ENCODE measurements at regions not wholly inside any gene's neighbourhood (a gene's known extent, or its start where the extent isn't known, plus 50 kb on each side); places are given as distances from the start of the nearest gene placed in this dataset.

DNA sequence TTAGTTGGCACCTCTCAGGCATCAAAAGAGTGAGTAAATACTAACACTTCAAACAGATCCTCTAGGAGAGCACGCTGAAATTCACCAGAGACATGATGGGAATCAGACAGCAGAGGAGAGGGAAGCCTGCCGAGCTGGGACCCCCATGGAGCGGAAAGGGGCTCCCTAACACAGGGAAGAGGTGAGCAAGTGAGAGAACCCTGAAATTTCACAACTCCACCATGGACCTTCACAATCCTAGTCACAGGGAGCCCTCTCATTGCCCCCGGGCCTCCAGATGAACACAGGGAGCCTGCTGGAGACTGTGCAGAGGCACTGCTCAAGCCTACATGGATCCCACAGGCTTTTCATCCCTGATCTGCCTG, 59.2 kb upstream of the ANTXRL start:
- Histone ChIP-seq H3K9ac (ENCODE audit: insufficient read depth in 1 of 2, low read depth in 2 of 2, low read length in 2 of 2) (no peak overlapping the region; a peak in 1 of 4 replicates), H3K27me3 (ENCODE audit: control insufficient read depth in 2 of 2, insufficient read depth in 2 of 2, low read length in 2 of 2) (peaks cover 0 to 12% of the 10 kb centered on the region in 2 experiments; a peak in 1 of 5 replicates), H3K4me3 (no peak overlapping the region), H3K79me2 (ENCODE audit: control insufficient read depth, insufficient read depth, low read length) (no peaks in the 10 kb centered on the region), H3K4me2 (ENCODE audit: insufficient read depth, low read length) (no peak overlapping the region), H4K20me1 (replicated peaks; ENCODE audit: control insufficient read depth, insufficient read depth, low read length) (no peaks in the 10 kb centered on the region), H3K36me3 (ENCODE audit: control insufficient read depth, insufficient read depth, low read length) (no peaks in the 10 kb centered on the region), H3K27ac (ENCODE audit: extremely low read depth, low read depth, low read length) (no peak overlapping the region), H3K9me1 (ENCODE audit: control insufficient read depth, insufficient read depth, low read length) (no peaks in the 10 kb centered on the region), H3K9me3 (replicated peaks; ENCODE audit: control insufficient read depth, insufficient read depth, low read depth, low read length) (0 out of 2 replicates have a peak, but pooled peaks cover 2% of the 10 kb centered on the region), H3K4me1 (replicated peaks in 1 of 2; ENCODE audit: control insufficient read depth in 2 of 2, insufficient read depth in 2 of 2, low read length in 2 of 2) (peaks cover 0 to 6% of the 10 kb centered on the region in 2 experiments; a peak in 2 of 5 replicates), H2AFZ (ENCODE audit: low read depth, low read length) (peak overlapping the region; percentile 3; the same call in 1 of the 2 replicates)
- FAIRE-seq (no peak), DNase-seq (ENCODE audit: extremely low read depth in 1 of 4, low spot score in 3 of 4) (no peak), ATAC-seq (0 out of 3 replicates have a peak, but pooled peaks have one; percentile 8)
- BruUV-seq (replicated peaks) = no TSS peak
- no peak for TF ChIP-seq RAD51 (IDR thresholded peaks at IDR 0.05; ENCODE audit: borderline replicate concordance, low read depth)
- no peak for TF ChIP-seq NONO (IDR thresholded peaks at IDR 0.05; ENCODE audit: low read depth in 2 of 2, low read length in 1 of 2)
- TF ChIP-seq FUS (optimal IDR thresholded peaks at IDR 0.05; ENCODE audit: low read depth, low read length) = no peak
- TF ChIP-seq, protein P1, sequence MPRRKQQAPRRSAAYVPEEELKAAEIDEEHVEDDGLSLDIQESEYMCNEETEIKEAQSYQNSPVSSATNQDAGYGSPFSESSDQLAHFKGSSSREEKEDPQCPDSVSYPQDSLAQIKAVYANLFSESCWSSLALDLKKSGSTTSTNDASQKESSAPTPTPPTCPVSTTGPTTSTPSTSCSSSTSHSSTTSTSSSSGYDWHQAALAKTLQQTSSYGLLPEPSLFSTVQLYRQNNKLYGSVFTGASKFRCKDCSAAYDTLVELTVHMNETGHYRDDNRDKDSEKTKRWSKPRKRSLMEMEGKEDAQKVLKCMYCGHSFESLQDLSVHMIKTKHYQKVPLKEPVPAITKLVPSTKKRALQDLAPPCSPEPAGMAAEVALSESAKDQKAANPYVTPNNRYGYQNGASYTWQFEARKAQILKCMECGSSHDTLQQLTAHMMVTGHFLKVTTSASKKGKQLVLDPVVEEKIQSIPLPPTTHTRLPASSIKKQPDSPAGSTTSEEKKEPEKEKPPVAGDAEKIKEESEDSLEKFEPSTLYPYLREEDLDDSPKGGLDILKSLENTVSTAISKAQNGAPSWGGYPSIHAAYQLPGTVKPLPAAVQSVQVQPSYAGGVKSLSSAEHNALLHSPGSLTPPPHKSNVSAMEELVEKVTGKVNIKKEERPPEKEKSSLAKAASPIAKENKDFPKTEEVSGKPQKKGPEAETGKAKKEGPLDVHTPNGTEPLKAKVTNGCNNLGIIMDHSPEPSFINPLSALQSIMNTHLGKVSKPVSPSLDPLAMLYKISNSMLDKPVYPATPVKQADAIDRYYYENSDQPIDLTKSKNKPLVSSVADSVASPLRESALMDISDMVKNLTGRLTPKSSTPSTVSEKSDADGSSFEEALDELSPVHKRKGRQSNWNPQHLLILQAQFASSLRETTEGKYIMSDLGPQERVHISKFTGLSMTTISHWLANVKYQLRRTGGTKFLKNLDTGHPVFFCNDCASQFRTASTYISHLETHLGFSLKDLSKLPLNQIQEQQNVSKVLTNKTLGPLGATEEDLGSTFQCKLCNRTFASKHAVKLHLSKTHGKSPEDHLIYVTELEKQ (CRISPR knock-in tag; IDR thresholded peaks at IDR 0.05) = no peak
- TF ChIP-seq L3MBTL2 (IDR thresholded peaks at IDR 0.05) = no peak
- no peak for TF ChIP-seq ZNF197 (CRISPR knock-in tag; IDR thresholded peaks at IDR 0.05; ENCODE audit: low read depth)
- TF ChIP-seq NFE2L1 (tag; IDR thresholded peaks at IDR 0.05; ENCODE audit: borderline replicate concordance, low read depth) = no peak
- no peak for TF ChIP-seq GATAD2B (IDR thresholded peaks at IDR 0.05; ENCODE audit: borderline replicate concordance)
- TF ChIP-seq PCBP1 (IDR thresholded peaks at IDR 0.05; ENCODE audit: low read depth, low read length, poor library complexity, severe bottlenecking) = no peak
- no peak for TF ChIP-seq SETDB1 (IDR thresholded peaks at IDR 0.05; ENCODE audit: low read length)
- no peak for TF ChIP-seq ZNF707 (CRISPR knock-in tag; conservative IDR thresholded peaks at IDR 0.05)
- TF ChIP-seq ZNF274 (IDR thresholded peaks at IDR 0.05; ENCODE audit: borderline replicate concordance, low read depth, low read length) = no peak
- TF ChIP-seq, protein P2, sequence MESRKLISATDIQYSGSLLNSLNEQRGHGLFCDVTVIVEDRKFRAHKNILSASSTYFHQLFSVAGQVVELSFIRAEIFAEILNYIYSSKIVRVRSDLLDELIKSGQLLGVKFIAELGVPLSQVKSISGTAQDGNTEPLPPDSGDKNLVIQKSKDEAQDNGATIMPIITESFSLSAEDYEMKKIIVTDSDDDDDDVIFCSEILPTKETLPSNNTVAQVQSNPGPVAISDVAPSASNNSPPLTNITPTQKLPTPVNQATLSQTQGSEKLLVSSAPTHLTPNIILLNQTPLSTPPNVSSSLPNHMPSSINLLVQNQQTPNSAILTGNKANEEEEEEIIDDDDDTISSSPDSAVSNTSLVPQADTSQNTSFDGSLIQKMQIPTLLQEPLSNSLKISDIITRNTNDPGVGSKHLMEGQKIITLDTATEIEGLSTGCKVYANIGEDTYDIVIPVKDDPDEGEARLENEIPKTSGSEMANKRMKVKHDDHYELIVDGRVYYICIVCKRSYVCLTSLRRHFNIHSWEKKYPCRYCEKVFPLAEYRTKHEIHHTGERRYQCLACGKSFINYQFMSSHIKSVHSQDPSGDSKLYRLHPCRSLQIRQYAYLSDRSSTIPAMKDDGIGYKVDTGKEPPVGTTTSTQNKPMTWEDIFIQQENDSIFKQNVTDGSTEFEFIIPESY (CRISPR knock-in tag; IDR thresholded peaks at IDR 0.05) = no peak
- TF ChIP-seq HNRNPH1 (optimal IDR thresholded peaks at IDR 0.05; ENCODE audit: low read depth, low read length) = no peak
- no peak for TF ChIP-seq HCFC1 (IDR thresholded peaks at IDR 0.05; ENCODE audit: low read depth, low read length)
- no peak for TF ChIP-seq SMAD4 (CRISPR knock-in tag; conservative IDR thresholded peaks at IDR 0.05)
- intact Hi-C loops (cut with micrococcal nuclease) (loop anchor here (5.0 kb wide), 2 partner anchors 100 to 200 kb away; no protein-coding TSS in a partner anchor), in situ Hi-C loops (cut with MboI) (loop anchor here (25.0 kb wide), 1 partner anchor 990 kb away; no protein-coding TSS in a partner anchor)
- WGBS (ENCODE audit: insufficient coverage, low coverage, missing lambda C conversion rate) = 8% methylated on average over 4 of the region's 4 CpGs
- CTCF ChIA-PET (ENCODE audit: low intra/inter-chr PET ratio) = no interaction called here
- POLR2A ChIA-PET = interaction anchor here (1.1 kb wide), 1 partner anchor 10 kb away, joined by 3 read pairs; no protein-coding TSS in a partner anchor

Data from K562 (cell line).